DMS 273 (cell line): ENCODE measurements at regions not wholly inside any gene's neighbourhood (a gene's known extent, or its start where the extent isn't known, plus 50 kb on each side); places are given as distances from the start of the nearest gene placed in this dataset.
"Not testable (repeated sequence)": the region's sequence is repeated elsewhere in the genome, so short reads cannot be mapped to it uniquely, and the experiment has no call there.

Experiments used
- DNase-seq: peaks from one replicate; lab custom pipeline; 2025; ENCODE audit not compliant: unreplicated experiment; lab: John Stamatoyannopoulos, UW

DNA sequence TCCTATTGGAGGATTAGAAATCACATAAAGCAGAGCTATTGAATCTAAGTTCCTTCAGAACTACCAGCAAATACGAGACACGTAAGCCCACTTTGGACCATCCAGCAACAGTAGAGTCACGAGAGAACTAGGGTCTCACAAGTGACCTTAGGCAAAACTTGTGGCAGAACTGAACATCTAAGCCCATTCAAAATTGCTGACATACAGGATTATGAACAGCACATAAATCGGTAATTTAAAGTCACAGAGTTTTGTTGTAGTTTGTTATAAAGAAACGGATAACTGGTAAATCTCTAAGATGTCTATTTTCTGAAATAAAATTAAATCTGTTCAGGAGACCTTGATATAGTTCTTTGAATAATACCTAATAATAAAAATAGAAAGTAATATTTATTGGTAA is 1366.0 kb downstream of the NCAM2 start:
- no peak for DNase-seq

DNA sequence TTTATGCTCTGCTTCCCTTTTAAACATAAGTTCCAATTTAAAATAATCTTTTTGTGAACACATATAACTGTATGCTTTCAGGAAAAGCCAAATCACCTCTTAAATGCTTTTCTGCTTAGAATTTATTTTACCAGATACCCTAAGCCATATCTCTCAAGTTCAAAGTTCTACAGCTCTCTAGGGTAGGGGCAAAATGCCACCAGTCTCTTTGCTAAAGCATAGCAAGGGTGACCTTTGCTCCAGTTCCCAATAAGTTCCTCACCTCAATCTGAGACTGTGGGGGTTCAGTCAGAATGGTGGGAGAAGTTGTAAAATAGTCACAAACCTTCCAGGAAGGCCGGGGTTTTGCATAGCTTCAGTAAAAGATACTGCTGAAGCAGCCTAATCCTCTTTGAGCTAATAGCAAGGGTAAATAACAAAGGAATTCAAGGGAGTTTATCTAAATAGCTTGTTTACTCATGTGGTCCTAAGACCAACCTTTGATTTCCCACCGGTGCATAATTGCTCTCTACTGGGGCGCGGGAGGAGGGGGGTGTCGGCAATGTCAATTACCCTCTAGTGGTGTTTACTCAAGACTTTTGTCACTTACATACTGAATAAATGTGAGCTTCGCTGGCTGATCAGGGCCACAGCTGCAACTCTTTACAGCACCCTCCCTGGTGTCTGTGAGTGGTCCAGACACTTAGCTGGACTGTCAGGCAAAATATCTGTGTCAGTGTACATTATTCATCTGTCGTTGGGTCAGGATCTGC is 1376.2 kb downstream of the NCAM2 start:
- DNase-seq, result no peak

DNA sequence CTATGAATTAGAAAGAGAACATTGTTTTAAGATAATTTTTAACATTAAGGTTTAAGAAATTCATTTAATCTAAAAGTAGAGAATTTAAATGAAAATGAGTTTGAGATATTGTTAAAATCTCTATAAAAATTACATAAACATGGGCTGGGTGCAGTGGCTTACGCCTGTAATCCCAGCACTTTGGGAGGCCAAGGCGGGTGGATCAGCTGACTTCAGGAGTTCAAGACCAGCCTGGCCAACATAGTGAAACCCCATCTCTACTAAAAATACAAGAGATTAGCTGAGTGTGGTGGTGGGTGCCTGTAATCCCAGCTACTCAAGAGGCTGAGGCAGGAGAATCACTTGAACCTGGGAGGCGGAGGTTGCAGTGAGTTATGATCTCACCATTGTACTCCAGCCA is 1379.6 kb downstream of the NCAM2 start:
- not testable (repeated sequence) for DNase-seq

DNA sequence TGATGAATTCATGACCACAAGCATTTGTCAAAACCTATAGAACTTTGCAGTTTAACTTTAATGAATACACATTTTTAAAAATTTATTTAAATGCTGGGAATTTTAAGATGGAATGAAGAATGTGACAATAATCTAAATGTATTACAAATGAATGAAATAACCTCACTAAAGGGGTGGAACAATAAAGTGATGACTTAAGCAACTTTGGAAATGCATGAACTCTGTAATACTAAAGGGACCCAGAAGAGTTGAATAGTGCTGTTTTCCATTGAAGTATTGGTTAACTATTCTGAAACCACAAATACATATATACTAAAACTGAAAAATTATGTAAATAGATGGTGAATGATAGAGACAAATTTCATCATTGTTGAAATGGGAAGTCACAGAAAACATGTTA is 1395.1 kb downstream of the NCAM2 start:
- no peak for DNase-seq

DNA sequence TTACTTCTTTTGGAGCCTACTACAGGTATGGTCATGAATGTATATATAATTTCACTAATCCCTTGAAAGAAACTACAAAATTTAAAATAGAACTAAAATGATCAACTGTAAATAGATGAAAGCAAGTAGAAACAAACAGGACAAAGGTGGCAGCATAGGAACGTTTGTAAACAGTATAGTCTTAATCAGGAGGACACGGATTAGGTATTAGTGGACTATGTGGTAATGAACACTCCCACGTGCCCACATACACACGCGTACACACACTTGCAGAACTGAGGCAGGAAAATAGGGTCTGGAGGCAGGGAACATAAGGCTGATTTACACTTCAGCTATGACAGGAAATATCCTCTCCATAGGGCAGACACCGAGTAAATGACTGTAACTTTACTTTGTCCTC is 1397.8 kb downstream of the NCAM2 start:
- no peak for DNase-seq

DNA sequence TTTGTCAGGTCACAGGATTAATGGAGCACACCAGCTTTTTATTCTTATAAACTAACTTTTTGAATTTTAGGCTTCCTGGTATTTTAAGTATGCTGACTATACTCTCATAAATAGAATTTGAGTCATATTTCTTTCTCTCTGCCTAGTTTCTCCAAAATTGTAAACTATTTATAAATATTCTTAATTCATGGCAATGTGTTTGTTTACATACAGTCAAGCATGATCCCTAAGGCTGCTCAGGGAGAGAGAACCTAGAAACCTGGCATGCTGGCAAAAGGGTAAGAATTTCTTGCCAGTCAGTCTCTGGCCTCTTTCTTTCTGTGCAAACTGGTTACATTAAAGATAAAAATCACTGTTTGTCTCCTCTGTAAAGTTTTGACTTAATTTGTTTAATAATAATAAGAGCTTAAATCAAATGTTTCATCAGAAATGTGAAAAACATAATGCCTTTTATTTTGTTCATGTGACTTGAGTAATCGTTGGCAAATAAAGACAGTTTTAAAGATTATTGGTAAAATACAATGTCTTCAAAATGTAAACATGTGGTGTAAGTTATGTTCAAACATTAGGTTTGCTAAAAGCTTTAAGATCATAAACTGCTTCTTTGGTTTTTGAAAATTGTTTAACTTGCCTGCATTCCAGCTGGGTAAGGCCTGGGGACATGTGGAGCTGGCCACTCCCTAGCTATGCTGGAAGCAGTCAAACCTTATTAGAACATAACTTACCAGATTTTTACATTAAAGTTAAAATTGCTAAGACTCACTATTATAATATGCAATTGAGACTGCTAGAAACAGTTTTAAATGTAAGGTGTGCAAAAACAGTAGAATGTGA is 1401.7 kb downstream of the NCAM2 start:
- DNase-seq, result no peak

DNA sequence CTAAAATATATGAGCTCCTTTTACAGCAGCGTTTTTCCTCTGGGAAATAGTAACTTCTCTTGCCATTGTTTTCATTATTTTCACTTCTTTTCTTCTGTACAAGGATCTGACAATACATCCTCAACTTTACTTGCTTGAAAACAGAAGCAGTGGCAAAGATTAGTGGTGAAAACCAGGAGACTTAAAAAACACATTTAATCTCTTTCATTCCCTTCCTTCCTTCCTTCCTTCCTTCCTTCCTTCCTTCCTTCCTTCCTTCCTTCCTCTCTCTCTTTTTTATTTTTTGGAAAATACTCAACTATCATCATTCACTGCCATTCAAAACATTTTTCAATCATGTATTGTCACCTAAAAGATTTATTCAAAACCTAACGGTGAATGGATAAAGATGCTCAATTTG is 1411.4 kb downstream of the NCAM2 start:
- DNase-seq, result no peak

DNA sequence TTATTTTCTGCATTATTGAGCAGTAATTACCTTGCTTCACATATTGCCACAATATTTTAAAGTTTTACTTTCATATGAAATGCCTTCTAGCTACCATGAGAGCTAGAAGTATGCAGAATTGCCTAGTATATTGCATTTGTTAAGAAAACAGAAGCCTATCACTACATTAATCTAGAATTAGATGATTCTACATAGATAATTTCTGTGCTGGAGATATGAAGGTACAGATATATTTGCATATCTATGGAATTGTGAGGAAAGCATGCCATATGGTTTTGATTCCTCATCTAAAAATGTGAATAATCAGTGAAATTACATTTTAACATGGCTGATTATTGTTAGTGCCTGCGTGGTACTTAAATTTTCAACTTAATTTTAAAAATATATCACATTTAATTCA is 1418.3 kb downstream of the NCAM2 start:
- DNase-seq, result no peak

DNA sequence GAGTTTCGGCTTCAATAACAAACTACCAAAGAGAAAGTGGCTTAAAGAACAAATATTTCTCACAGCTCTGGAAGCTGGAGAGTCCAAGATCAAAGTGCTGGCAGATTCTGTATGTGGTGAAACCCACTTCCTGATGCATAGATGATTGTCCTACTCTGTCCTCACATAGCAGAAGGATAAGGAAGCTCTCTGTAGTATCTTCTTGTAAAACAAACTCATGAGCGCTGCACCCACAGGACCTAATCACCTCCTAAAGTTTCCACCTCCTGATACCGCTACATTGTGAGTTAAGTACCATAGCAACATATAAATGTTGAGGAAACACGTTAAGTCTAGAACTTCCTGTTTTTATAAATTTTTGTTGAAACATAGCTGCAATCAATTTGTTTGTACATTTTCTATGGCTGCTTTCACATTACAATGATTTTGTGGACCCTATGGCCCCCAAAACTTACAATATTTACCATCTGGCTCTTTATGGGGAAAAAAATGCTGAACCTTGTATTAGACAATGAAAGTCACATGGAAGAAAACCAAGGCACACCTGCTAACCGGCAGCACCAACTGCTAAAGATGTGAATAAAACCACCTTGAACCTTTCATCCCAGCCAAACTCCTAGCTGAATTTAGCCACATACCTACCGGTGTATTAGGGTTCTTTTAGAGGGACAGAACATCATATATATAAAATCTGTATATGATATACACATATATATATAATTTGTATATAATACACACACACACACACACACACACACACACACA is 1423.4 kb downstream of the NCAM2 start:
- no peak for DNase-seq

DNA sequence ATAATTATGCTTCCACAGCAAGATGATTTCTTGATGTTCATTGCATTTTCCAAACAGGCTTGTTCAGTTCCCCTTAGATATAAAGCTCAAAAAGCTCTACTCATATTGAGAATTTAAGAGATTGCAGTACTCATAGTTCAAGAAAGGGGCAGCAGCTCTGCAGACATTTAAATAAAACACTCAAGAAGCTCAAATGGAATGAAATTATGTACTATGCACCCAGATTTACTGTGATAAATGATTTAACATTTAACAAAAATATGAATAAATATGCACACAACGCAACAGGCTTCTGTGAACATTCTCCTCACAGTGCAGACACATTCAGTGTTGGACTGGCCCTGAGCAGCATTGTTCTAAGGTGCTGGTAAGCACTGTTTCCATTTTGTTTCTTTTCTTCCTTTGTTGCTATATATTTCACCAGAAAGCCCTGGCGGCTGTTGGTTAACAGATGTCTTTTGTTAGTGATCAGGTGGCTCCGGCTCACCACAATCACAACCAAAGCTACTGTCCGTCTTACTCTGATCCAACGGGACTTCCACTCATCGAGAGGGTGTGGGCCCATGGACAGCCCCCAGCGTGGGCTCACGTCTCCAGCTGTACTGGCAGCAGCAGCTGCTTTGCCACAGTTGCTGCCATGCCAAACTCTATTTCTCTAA is 1440.3 kb downstream of the NCAM2 start:
- no peak for DNase-seq

DNA sequence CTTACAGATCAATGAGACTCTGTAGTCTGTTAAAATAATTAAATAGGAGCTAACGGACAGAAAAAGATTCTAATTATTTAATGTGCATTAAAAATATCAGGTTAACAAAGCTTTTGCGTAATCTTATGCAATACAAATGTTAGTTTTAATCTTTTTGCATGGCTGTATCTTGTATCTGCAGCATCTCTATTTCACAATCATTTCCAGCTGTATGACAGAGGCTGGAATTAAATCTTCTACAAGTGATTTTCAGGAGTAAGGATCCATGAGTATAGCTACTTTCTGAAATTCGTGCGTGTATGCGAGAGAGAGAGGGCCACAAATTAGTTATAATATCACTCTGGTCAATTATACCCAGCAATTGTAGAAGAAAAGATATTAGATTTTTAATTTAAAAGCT is 1446.8 kb downstream of the NCAM2 start:
- DNase-seq, result no peak

DNA sequence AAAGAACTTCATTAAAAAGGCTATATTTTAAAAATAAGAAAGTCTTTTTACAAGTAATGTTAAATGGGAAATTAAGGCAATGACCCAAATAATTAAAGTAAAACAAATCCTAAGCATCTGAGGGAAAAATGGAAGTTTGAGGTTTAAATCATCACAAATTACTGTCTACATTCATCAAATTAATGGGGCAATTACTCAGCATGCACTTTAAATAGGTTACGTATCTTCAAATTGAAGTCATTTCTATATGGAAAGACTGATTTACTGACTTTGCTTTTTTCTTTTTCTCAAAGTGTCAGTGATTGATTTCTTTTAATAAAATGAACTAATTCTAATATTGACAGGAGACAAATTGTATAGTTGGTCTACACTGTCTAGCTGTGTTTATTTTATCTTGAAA is 1452.3 kb downstream of the NCAM2 start:
- DNase-seq, result no peak

DNA sequence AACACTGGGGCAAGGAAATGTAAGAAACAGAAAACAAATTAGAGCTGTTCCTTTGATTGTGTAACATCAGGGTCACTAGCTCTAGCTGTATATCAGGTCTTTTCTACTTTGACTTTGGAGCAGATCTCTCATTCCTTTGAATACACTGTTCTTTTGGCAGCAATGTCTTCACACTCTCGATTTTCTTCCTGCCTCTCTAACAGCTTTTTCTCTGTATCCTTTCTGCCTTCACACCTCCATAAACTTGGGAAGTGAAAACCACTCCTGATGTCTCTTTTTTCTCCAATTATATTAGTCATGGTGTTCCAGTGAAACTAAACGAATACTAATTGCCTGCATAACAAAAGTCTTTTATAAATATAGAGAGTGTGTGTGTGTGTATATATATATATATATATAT is 1458.0 kb downstream of the NCAM2 start:
- DNase-seq, result no peak

DNA sequence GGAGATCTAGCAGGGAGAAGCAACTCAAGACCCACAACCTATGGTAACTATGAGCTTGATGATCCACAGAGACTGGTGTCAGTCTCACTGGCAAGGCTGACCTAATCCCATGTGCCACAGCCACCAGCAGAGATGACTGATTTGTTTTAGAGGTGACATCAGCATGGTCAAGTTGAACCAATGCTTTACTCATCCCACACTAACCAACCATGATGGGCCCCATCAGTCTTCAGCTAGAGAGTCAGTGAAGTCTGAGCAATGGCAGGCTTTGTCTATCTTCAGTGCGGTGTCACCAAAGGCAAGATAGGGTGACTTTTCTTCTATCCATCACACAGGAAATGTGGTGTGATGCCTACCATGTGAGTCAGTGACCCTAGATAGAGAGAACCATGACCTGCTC is 1470.7 kb downstream of the NCAM2 start:
- DNase-seq, result no peak

DNA sequence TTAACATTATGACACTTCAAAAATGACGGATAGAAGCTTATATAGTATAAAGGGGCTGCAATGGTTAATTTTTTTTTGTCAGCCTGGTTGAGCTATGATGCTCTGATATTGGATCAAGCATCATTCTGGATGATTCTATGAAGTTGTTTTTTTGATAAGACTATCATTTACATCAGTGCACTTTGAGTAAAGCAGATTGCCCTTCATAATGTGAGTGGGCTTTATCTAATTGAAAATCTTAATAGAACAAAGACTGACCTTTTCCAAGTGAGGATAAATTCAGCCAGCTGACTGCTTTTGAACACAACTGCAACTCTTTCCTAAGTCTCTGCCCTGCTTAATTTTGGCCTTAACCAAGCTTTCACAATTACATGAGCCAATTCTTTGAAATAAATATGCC is 1476.2 kb downstream of the NCAM2 start:
- DNase-seq, result no peak

DNA sequence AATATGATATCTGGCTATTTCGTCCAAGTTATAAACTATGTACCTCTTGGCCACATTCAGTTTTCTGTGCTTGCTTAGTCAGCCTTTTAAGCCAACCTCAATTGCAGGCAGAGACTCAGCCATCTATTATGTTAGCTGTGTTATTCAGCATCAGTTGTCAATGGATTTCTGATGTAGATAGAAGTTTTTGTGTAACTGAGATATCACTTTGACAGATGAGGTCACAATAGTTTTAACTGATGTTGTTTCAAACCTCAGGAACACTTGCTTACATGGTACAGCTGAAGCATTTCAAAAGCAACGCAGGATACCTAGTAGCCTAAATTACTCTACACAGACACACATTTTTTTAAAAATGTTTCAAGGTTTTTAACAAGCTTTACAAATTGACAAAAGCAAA is 1478.0 kb downstream of the NCAM2 start:
- DNase-seq, result no peak

DNA sequence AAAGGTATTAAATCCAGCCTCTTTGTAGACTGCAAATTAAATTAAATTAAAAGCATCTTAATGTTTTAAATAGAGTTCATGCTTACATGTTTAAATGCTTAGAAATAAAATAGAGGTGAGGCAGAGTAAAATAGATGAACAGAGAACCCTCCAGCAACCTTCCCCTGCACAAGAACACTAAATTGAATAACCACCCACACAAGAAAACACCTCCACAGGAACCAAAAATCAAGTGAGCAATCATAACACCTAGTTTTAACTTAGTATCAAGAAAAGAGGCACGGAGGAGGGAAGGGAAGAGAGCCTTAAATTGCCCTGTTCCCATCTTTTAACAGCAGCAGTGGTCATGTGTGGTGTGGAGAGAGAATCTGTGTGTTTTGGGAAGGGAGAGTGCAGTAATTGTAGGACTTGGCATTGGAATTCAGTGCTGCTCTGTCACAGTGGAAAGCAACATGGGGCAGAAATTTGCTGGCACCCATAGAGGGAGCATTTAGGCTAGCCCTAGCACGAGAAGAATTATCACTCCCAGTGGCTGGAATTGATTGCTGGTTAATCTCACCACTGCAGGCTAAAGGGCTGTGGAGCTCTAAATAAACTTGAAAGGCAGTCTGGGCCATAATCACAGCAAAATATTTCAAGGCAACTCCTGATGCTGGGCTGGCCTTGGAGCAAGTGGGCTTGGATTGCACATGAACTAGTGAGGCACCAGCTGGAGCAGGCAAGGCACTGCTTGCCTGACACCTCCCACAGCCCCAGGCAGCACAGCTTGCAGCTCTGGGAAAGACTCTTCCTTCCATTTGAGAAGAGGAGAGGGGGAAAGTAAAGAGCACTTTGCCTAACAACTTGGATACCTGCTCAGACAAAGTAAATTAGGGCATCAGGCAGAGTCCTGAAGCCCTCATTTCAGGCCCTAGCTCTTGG is 1478.8 kb downstream of the NCAM2 start:
- no peak for DNase-seq

DNA sequence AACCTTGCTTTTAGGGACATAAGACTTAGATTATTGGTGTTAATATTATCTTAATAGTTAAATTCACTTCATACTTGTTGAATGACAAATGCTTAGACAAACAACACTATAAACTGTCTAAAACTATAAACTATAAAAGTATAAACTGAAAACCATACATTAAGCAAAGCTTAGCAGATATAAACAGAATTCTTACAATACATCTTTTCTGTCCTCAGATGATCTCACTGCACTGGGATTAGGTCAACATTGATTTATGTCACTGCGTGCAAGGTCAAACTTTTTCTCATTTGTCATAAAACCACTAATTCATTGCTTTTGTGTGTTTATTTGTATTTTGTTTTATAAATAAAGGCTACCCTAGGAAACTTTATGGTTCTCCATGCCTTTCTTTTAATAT is 1491.8 kb downstream of the NCAM2 start:
- no peak for DNase-seq

DNA sequence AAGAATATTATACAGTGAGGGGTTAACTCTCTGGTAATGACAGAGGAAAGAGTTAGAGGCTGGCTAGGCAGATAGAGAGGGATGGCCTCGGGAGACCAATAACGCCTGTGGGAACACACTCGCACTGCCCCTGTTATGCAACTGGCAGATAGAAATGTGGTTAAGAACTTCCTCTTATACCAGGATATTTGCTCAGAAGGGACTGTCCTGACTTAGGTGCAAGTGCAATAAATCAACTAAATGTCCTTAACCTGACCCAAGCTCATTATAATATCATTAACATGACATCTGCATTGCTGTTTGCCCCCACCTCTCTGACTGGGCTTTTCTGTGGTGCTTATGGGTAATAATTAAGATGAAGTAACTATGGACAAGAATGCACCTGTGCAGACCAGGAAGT is 1518.0 kb downstream of the NCAM2 start:
- no peak for DNase-seq

DNA sequence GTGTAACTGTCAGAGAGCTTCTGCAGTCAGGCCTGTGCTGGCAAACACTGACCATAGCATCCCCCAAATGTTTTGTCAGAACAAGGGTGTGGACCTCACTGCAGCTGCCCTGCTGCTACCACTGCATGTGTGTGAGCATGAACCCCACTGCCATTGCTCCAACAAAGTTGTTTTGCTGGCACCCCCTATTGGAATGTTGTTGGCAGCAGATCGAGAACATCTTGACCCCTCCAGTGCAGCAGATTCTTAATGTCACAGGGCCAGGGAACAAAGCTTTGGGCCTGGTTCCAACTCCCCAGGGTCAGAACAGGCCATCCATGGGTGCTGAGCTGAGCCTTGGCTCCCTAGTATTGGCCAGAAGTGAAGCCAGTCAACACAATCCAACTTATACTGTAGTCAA is 1537.4 kb downstream of the NCAM2 start:
- no peak for DNase-seq
